OCI-LY1 (cell line): ENCODE measurements at regions not wholly inside any gene's neighbourhood (a gene's known extent, or its start where the extent isn't known, plus 50 kb on each side); places are given as distances from the start of the nearest gene placed in this dataset.

Experiments
- CTCF ChIP-seq: fragments of 200-600 bp; sonication (generic), shearing (Covaris generic); IDR thresholded peaks from 2 replicates; pipeline ENCODE4 v1.5.1; 2017; ENCODE audit warnings: mild to moderate bottlenecking, antibody characterized with exemption, low read length, moderate library complexity, mixed read lengths
- EZH2 ChIP-seq: fragments of 200-600 bp; sonication (generic), shearing (Covaris generic); IDR thresholded peaks from 2 replicates; pipeline ENCODE4 v1.8.0; 2017; ENCODE audit warnings: borderline replicate concordance, mixed run types, mild to moderate bottlenecking, antibody characterized with exemption, low read length, moderate library complexity, mixed read lengths

GRCh38 chr1:14508613-14509012, 89.9 kb upstream of the KAZN start:
- TF ChIP-seq EZH2 (no peak), CTCF (no peak)
